B cell (primary cell): ENCODE measurements at regions not wholly inside any gene's neighbourhood (a gene's known extent, or its start where the extent isn't known, plus 50 kb on each side); places are given as distances from the start of the nearest gene placed in this dataset.

Experiments used
- ATAC-seq: fragments of 200-7000 bp; cut with Tn5 transposase; one replicate; pipeline ENCODE4 v1.10.0; 2021; ENCODE audit warnings: low read depth, mild to moderate bottlenecking, moderate number of reproducible peaks, moderate library complexity
- CTCF ChIA-PET: fragments of 350-600 bp; sonication (Branson Sonifier 250); formaldehyde crosslinking; loops from one replicate; lab custom pipeline; 2021; ENCODE audit warnings: antibody characterized with exemption, inconsistent platforms; lab: Charles Lee
- POLR2A ChIA-PET: fragments of 350-600 bp; sonication (Branson Sonifier 250); formaldehyde crosslinking; loops from one replicate; lab custom pipeline; 2021; ENCODE audit warnings: antibody characterized with exemption; lab: Charles Lee
- DNase-seq: peaks from one replicate; pipeline ENCODE4 v3.0.0; 2013
- H2AFZ ChIP-seq: 2 replicates; pipeline ENCODE4 v1.6.1; 2012; ENCODE audit warnings: mild to moderate bottlenecking, low read depth, low read length; ENCODE audit not compliant: insufficient read depth, poor library complexity, severe bottlenecking
- H3K27ac ChIP-seq, 2 donors: 1 replicate in 1 of 2; 2 replicates in 1 of 2; pipeline ENCODE4 v1.5.1; 2012 to 2013; ENCODE audit warnings: low read length in 2 of 2, mild to moderate bottlenecking in 2 of 2, moderate library complexity in 1 of 2
- H3K27me3 ChIP-seq, 4 experiments: fragments of 200-600 bp in 1 of 4; sonication (generic) in 1 of 4; replicated peaks in 1 of 4; 1 replicate in 2 of 4; 2 replicates in 2 of 4; pipeline versions ENCODE4 v1.6.1 to v1.7.0; 2013 to 2016; ENCODE audit warnings: low read length in 3 of 4, mild to moderate bottlenecking in 2 of 4, mixed read lengths in 1 of 4, moderate library complexity in 1 of 4; ENCODE audit not compliant: insufficient read depth in 4 of 4, control insufficient read depth in 3 of 4; ENCODE audit errors: control extremely low read depth in 1 of 4
- H3K36me3 ChIP-seq, 2 experiments: replicated peaks in 1 of 2; 1 replicate in 1 of 2; 2 replicates in 1 of 2; pipeline versions ENCODE4 v1.6.1 to v1.7.1; 2013; ENCODE audit warnings: low read length in 1 of 2; ENCODE audit not compliant: insufficient read depth in 2 of 2, control insufficient read depth in 1 of 2; ENCODE audit errors: control extremely low read depth in 1 of 2, extremely low read depth in 1 of 2
- H3K4me1 ChIP-seq, 2 donors: fragments of 200-600 bp in 1 of 2; sonication (generic) in 1 of 2; 1 replicate in 1 of 2; 2 replicates in 1 of 2; pipeline versions ENCODE4 v1.5.1 to v1.6.1; 2013 to 2017; ENCODE audit warnings: low read length in 2 of 2; ENCODE audit not compliant: control insufficient read depth in 2 of 2, insufficient read depth in 2 of 2
- H3K4me2 ChIP-seq: replicated peaks from 2 replicates; pipeline ENCODE3; 2012; ENCODE audit warnings: mild to moderate bottlenecking, low read depth, low read length; ENCODE audit not compliant: poor library complexity, severe bottlenecking
- H3K4me3 ChIP-seq, 5 experiments: fragments of 200-600 bp in 1 of 5; sonication (generic) in 1 of 5; 1 replicate in 3 of 5; 2 replicates in 2 of 5; pipeline versions ENCODE4 v1.5.1 to v1.7.0; 2011 to 2016; ENCODE audit warnings: low read length in 4 of 5, mild to moderate bottlenecking in 4 of 5, low read depth in 2 of 5, control low read depth in 1 of 5, moderate library complexity in 1 of 5; ENCODE audit not compliant: insufficient read depth in 1 of 5; ENCODE audit errors: control extremely low read depth in 1 of 5, extremely low read depth in 1 of 5
- H3K79me2 ChIP-seq: fragments of 200-600 bp; sonication (generic); one replicate; pipeline ENCODE4 v1.6.0; 2016; ENCODE audit warnings: low read length; ENCODE audit not compliant: control insufficient read depth, insufficient read depth
- H3K9ac ChIP-seq: fragments of 200-600 bp; sonication (generic); 2 replicates; pipeline ENCODE4 v1.6.1; 2017; ENCODE audit warnings: mild to moderate bottlenecking, low read length, moderate library complexity
- H3K9me3 ChIP-seq, 3 donors: one replicate each; pipeline versions ENCODE4 v1.6.1 to v1.7.1; 2013; ENCODE audit warnings: low read length in 2 of 3; ENCODE audit not compliant: control insufficient read depth in 2 of 3, insufficient read depth in 1 of 3; ENCODE audit errors: control extremely low read depth in 1 of 3
- H4K20me1 ChIP-seq: 2 replicates; pipeline ENCODE4 v1.6.0; 2012; ENCODE audit warnings: mild to moderate bottlenecking, low read length; ENCODE audit not compliant: insufficient read depth, control insufficient read depth, poor library complexity, severe bottlenecking
- H3K27ac Mint-ChIP-seq: one replicate; pipeline ENCODE4 v1.8.0; 2021; ENCODE audit warnings: mixed read lengths
- H3K27me3 Mint-ChIP-seq: one replicate; pipeline ENCODE4 v1.8.0; 2021; ENCODE audit warnings: mixed read lengths
- H3K4me1 Mint-ChIP-seq: one replicate; pipeline ENCODE4 v1.8.0; 2021; ENCODE audit warnings: mixed read lengths
- H3K4me3 Mint-ChIP-seq: one replicate; pipeline ENCODE4 v1.8.0; 2021; ENCODE audit warnings: mixed read lengths
- H3K9me3 Mint-ChIP-seq: one replicate; pipeline ENCODE4 v1.8.0; 2022; ENCODE audit warnings: mixed read lengths; ENCODE audit not compliant: insufficient read depth
- CTCF ChIP-seq: fragments of 200-600 bp; IDR thresholded peaks from one replicate; pipeline ENCODE4 v1.8.0; 2022; ENCODE audit warnings: antibody characterized with exemption, mild to moderate bottlenecking
- EZH2 ChIP-seq: IDR thresholded peaks from 2 replicates; pipeline ENCODE4 v1.6.1; 2012; ENCODE audit warnings: borderline replicate concordance, low read depth, mild to moderate bottlenecking, moderate library complexity, low read length; ENCODE audit not compliant: insufficient read depth, poor library complexity, severe bottlenecking
- WGBS: methylation state at CpG from one replicate; pipeline ENCODE4 v1.1.5; 2013; ENCODE audit warnings: missing lambda C conversion rate; ENCODE audit not compliant: insufficient coverage; 5-methylcytosine and 5-hydroxymethylcytosine counted together
- intact Hi-C: fragments of 100-400 bp; cut with micrococcal nuclease; formaldehyde crosslinking; loops from one replicate; pipeline ENCODE4 v1.10.0; 2022

GRCh38 chr7:9505516-9505915 is 1072.1 kb downstream of the NXPH1 start:
- no peaks in the 10 kb centered on the region for H3K27me3 ChIP-seq
- H3K9ac ChIP-seq = no peak overlapping the region
- no peaks in the 10 kb centered on the region for H3K36me3 ChIP-seq
- H2AFZ ChIP-seq = no peak overlapping the region
- H3K27ac Mint-ChIP-seq = no peak overlapping the region
- no peaks in the 10 kb centered on the region for H3K4me1 Mint-ChIP-seq
- intact Hi-C loops = no loop called here
- no peaks in the 10 kb centered on the region for H3K9me3 ChIP-seq
- no peak overlapping the region for H3K4me2 ChIP-seq
- no peaks in the 10 kb centered on the region for H3K4me1 ChIP-seq
- H3K4me3 ChIP-seq = no peak overlapping the region
- WGBS = 100% methylated on average over 1 of the region's 2 CpGs
- H3K4me3 Mint-ChIP-seq = no peak overlapping the region
- no peaks in the 10 kb centered on the region for H3K9me3 Mint-ChIP-seq
- ATAC-seq (no peak), DNase-seq (no peak)
- POLR2A ChIA-PET = no interaction called here
- CTCF ChIA-PET = no interaction called here
- no peaks in the 10 kb centered on the region for H3K27me3 Mint-ChIP-seq
- no peaks in the 10 kb centered on the region for H3K79me2 ChIP-seq
- TF ChIP-seq CTCF (no peak), EZH2 (no peak)
- no peaks in the 10 kb centered on the region for H4K20me1 ChIP-seq
- H3K27ac ChIP-seq = no peak overlapping the region

GRCh38 chr7:9507290-9507689 is 1073.9 kb downstream of the NXPH1 start:
- H3K4me1 Mint-ChIP-seq = no peaks in the 10 kb centered on the region
- no peak overlapping the region for H2AFZ ChIP-seq
- H3K4me3 Mint-ChIP-seq = no peak overlapping the region
- WGBS = 80% methylated on average over 1 of the region's 3 CpGs
- no peaks in the 10 kb centered on the region for H3K4me1 ChIP-seq
- H3K9me3 Mint-ChIP-seq = no peaks in the 10 kb centered on the region
- intact Hi-C loops = no loop called here
- no peaks in the 10 kb centered on the region for H3K79me2 ChIP-seq
- H3K27me3 Mint-ChIP-seq = no peaks in the 10 kb centered on the region
- no peaks in the 10 kb centered on the region for H3K9me3 ChIP-seq
- TF ChIP-seq CTCF (no peak), EZH2 (no peak)
- no peak overlapping the region for H3K4me2 ChIP-seq
- no peak for DNase-seq
- no peak overlapping the region for H3K27ac Mint-ChIP-seq
- H3K27ac ChIP-seq = no peak overlapping the region
- POLR2A ChIA-PET = no interaction called here
- ATAC-seq = no peak
- no peak overlapping the region for H3K4me3 ChIP-seq
- H3K36me3 ChIP-seq = no peaks in the 10 kb centered on the region
- H3K27me3 ChIP-seq = no peaks in the 10 kb centered on the region
- no peak overlapping the region for H3K9ac ChIP-seq
- CTCF ChIA-PET = no interaction called here
- no peaks in the 10 kb centered on the region for H4K20me1 ChIP-seq
